HepG2 (cell line): ENCODE measurements at regions not wholly inside any gene's neighbourhood (a gene's known extent, or its start where the extent isn't known, plus 50 kb on each side); places are given as distances from the start of the nearest gene placed in this dataset.

ENCODE experiments used
- ATAC-seq: fragments of 200-7000 bp; cut with Tn5 transposase; 3 replicates; pipeline ENCODE4 v1.9.1; 2020; ENCODE audit warnings: mild to moderate bottlenecking, moderate library complexity
- BruUV-seq: library from RNA; stranded (reverse); fragments of 400-500 nt; replicated peaks from 2 replicates; lab custom pipeline; 2021; lab: Mats Ljungman, UMichigan
- CTCF ChIA-PET: fragments of 300-600 bp; formaldehyde crosslinking; extraction: SDS; loops from one replicate; lab custom pipeline; 2021; ENCODE audit warnings: low total read pairs, inconsistent platforms, low intra/inter-chr PET ratio; lab: Yijun Ruan, JAX
- POLR2A ChIA-PET: fragments of 350-600 bp; sonication (Branson Sonifier 250); formaldehyde crosslinking; loops from one replicate; lab custom pipeline; 2020; ENCODE audit warnings: antibody characterized with exemption, inconsistent platforms; lab: Yijun Ruan, JAX
- DNase-seq: peaks from one replicate; pipeline ENCODE4 v3.0.0-alpha.2; 2015; ENCODE audit warnings: low spot score
- FAIRE-seq: peaks from 3 replicates; lab custom pipeline; 2011; peaks lifted over from hg19 to GRCh38; lab: Jason Lieb, UNC
- H2AFZ ChIP-seq: one replicate; pipeline ENCODE4 v1.6.1; 2011; ENCODE audit warnings: low read length, inconsistent platforms
- H3K27ac ChIP-seq: fragments of 300-600 bp; 3 replicates; pipeline ENCODE4 v1.8.0; 2011; ENCODE audit warnings: mixed run types, mild to moderate bottlenecking, mixed read lengths, low read length, inconsistent platforms; ENCODE audit not compliant: insufficient read depth; ENCODE audit errors: extremely low read length
- H3K27me3 ChIP-seq, 2 experiments: fragments of 200-600 bp in 1 of 2; 2 replicates in 1 of 2; 3 replicates in 1 of 2; pipeline versions ENCODE4 v1.6.0 to v1.8.0; 2011; ENCODE audit warnings: low read length in 2 of 2, mild to moderate bottlenecking in 2 of 2, moderate library complexity in 2 of 2, inconsistent platforms in 1 of 2; ENCODE audit not compliant: insufficient read depth in 2 of 2, control insufficient read depth in 1 of 2
- H3K36me3 ChIP-seq, 2 experiments: fragments of 200-600 bp in 1 of 2; replicated peaks in 1 of 2; 2 replicates in 1 of 2; 3 replicates in 1 of 2; pipeline versions ENCODE4 v1.5.1 to v1.8.0; 2011; ENCODE audit warnings: low read length in 2 of 2, inconsistent platforms in 1 of 2; ENCODE audit not compliant: insufficient read depth in 2 of 2, control insufficient read depth in 1 of 2
- H3K4me1 ChIP-seq: 2 replicates; pipeline ENCODE4 v1.5.1; 2012; ENCODE audit warnings: low read length, inconsistent platforms; ENCODE audit not compliant: insufficient read depth
- H3K4me2 ChIP-seq: 2 replicates; pipeline ENCODE4 v1.6.0; 2011; ENCODE audit warnings: low read depth, low read length, inconsistent platforms
- H3K4me3 ChIP-seq, 3 experiments: fragments of 200-600 bp in 1 of 3; sonication (generic), shearing (Covaris generic) in 1 of 3; replicated peaks in 1 of 3; 2 replicates each; pipeline ENCODE4 v1.5.1; 2011 to 2016; ENCODE audit warnings: low read length in 3 of 3, inconsistent platforms in 2 of 3, low read depth in 2 of 3, mild to moderate bottlenecking in 2 of 3, control low read depth in 1 of 3, mixed read lengths in 1 of 3; ENCODE audit not compliant: insufficient read depth in 1 of 3
- H3K79me2 ChIP-seq: one replicate; pipeline ENCODE4 v1.6.1; 2011; ENCODE audit warnings: low read length, inconsistent platforms; ENCODE audit not compliant: insufficient read depth
- H3K9ac ChIP-seq: 2 replicates; pipeline ENCODE4 v1.6.0; 2011; ENCODE audit warnings: mild to moderate bottlenecking, low read depth, low read length, inconsistent platforms; ENCODE audit not compliant: insufficient read depth
- H3K9me3 ChIP-seq: 2 replicates; pipeline ENCODE4 v1.5.1; 2012; ENCODE audit warnings: mild to moderate bottlenecking, low read length
- H4K20me1 ChIP-seq: 2 replicates; pipeline ENCODE4 v1.6.0; 2011; ENCODE audit warnings: inconsistent platforms, mild to moderate bottlenecking, low read length, moderate library complexity; ENCODE audit not compliant: insufficient read depth
- ADNP ChIP-seq: sonication (generic); formaldehyde crosslinking; IDR thresholded peaks from 2 replicates; pipeline ENCODE4 v1.4.0; 2020; ENCODE audit warnings: missing genetic modification reagents
- CSRNP2 ChIP-seq: sonication (generic); formaldehyde crosslinking; conservative IDR thresholded peaks from 2 replicates; pipeline ENCODE4 v1.8.0; 2022; ENCODE audit warnings: low read depth, missing genetic modification reagents
- FOSL2 ChIP-seq: sonication (generic); formaldehyde crosslinking; IDR thresholded peaks from 2 replicates; pipeline ENCODE4 v1.4.0; 2020; ENCODE audit warnings: missing genetic modification reagents
- IKZF1 ChIP-seq: fragments of 450-650 bp; IDR thresholded peaks from 2 replicates; pipeline ENCODE4 v1.7.1; 2016
- IRF2 ChIP-seq: IDR thresholded peaks from 2 replicates; pipeline ENCODE4 v1.6.1; 2018; ENCODE audit warnings: missing genetic modification reagents, missing compliant biosample characterization
- KLF6 ChIP-seq: IDR thresholded peaks from 2 replicates; pipeline ENCODE4 v1.8.0; 2016; ENCODE audit warnings: missing biosample characterization, missing genetic modification reagents
- RELA ChIP-seq: sonication (generic); formaldehyde crosslinking; IDR thresholded peaks from 2 replicates; pipeline ENCODE4 v1.4.0; 2020; ENCODE audit warnings: missing genetic modification reagents
- RORA ChIP-seq: sonication (generic); formaldehyde crosslinking; IDR thresholded peaks from 2 replicates; pipeline ENCODE4 v1.5.0; 2020; ENCODE audit warnings: mild to moderate bottlenecking, missing genetic modification reagents, moderate library complexity
- TP53 ChIP-seq: sonication (generic); formaldehyde crosslinking; conservative IDR thresholded peaks from 2 replicates; pipeline ENCODE4 v1.4.0; 2020; ENCODE audit warnings: missing genetic modification reagents
- ZBTB43 ChIP-seq: sonication (generic); formaldehyde crosslinking; conservative IDR thresholded peaks from 2 replicates; pipeline ENCODE4 v1.4.0; 2020; ENCODE audit warnings: missing genetic modification reagents
- ZFP36 ChIP-seq: fragments of 150-350 bp; IDR thresholded peaks from 2 replicates; pipeline ENCODE4 v1.6.1; 2018; ENCODE audit warnings: borderline replicate concordance, low read length, low read depth; ENCODE audit not compliant: partially characterized antibody
- ZNF12 ChIP-seq: sonication (generic); formaldehyde crosslinking; IDR thresholded peaks from 2 replicates; pipeline ENCODE4 v1.5.0; 2020; ENCODE audit warnings: missing genetic modification reagents
- ZNF577 ChIP-seq: sonication (generic); formaldehyde crosslinking; IDR thresholded peaks from 2 replicates; pipeline ENCODE4 v1.4.0; 2020; ENCODE audit warnings: mild to moderate bottlenecking, low read depth, missing genetic modification reagents, borderline replicate concordance
- ZNF75D ChIP-seq: sonication (generic); formaldehyde crosslinking; IDR thresholded peaks from 2 replicates; pipeline ENCODE4 v1.8.1; 2023; ENCODE audit warnings: missing genetic modification reagents, mild to moderate bottlenecking, borderline replicate concordance
- WGBS: methylation state at CpG from one replicate; pipeline ENCODE4 v1.1.6; 2017; ENCODE audit warnings: low lambda C conversion rate; 5-methylcytosine and 5-hydroxymethylcytosine counted together
- in situ Hi-C: cut with HindIII; loops from 2 replicates; pipeline ENCODE4 v1.10.0; 2017; ENCODE audit warnings: low pct_unique_long_range_greater_than_20kb; ENCODE audit not compliant: extremely low pct_ligation_motif_present
- intact Hi-C: fragments of 100-400 bp; cut with micrococcal nuclease; formaldehyde crosslinking; loops from one replicate; pipeline ENCODE4 v1.10.0; 2022; ENCODE audit not compliant: unreplicated experiment

- CTCF ChIA-PET, result no interaction called here
- BruUV-seq, result no TSS peak
- no peak for FAIRE-seq
Measured at GRCh38 chr2:16139663-16140615, 199.6 kb downstream of the MYCN start.

GRCh38 chr2:16138811-16139662 lies 198.7 kb downstream of the MYCN start:
- CTCF ChIA-PET, result no interaction called here
- Histone ChIP-seq H3K9me3 (no peaks in the 10 kb centered on the region), H4K20me1 (no peaks in the 10 kb centered on the region), H3K4me2 (no peak overlapping the region), H3K27me3 (no peaks in the 10 kb centered on the region), H3K36me3 (no peaks in the 10 kb centered on the region), H3K79me2 (no peaks in the 10 kb centered on the region), H2AFZ (no peak overlapping the region), H3K4me1 (no peaks in the 10 kb centered on the region), H3K4me3 (no peak overlapping the region), H3K9ac (no peak overlapping the region), H3K27ac (no peak overlapping the region)
- no TSS peak for BruUV-seq
- no peak for DNase-seq
- no peak for TF ChIP-seq ZBTB43 (CRISPR knock-in tag)
- no peak for TF ChIP-seq ADNP (CRISPR knock-in tag)
- TF ChIP-seq RORA (CRISPR knock-in tag), result no peak
- no peak for TF ChIP-seq IRF2
- TF ChIP-seq KLF6, result no peak
- no peak for TF ChIP-seq CSRNP2 (CRISPR knock-in tag)
- no peak for TF ChIP-seq TP53 (CRISPR knock-in tag)
- no peak for TF ChIP-seq ZFP36
- TF ChIP-seq ZNF75D, result no peak
- FAIRE-seq, result no peak
- in situ Hi-C loops (no loop called here), intact Hi-C loops (no loop called here)
- POLR2A ChIA-PET, result no interaction called here
- no peak for ATAC-seq
- WGBS, result 25% methylated on average over 8 of the region's 8 CpGs

More at GRCh38 chr2:16139663-16140615, 199.6 kb downstream of the MYCN start:
- POLR2A ChIA-PET, result no interaction called here
- in situ Hi-C loops, result no loop called here
- Histone ChIP-seq H3K9ac (no peak overlapping the region), H3K4me3 (no peak overlapping the region)
- intact Hi-C loops, result no loop called here
- no peak for TF ChIP-seq ZNF577 (CRISPR knock-in tag)
- TF ChIP-seq FOSL2 (CRISPR knock-in tag), result no peak
- TF ChIP-seq RELA (CRISPR knock-in tag), result no peak
- TF ChIP-seq ZNF12 (CRISPR knock-in tag), result no peak
- TF ChIP-seq IKZF1, result no peak
- TF ChIP-seq, all 625 proteins: peak for 0
- H3K9me3 ChIP-seq, result no peaks in the 10 kb centered on the region
- H3K79me2 ChIP-seq, result no peaks in the 10 kb centered on the region
- no peaks in the 10 kb centered on the region for H3K36me3 ChIP-seq
- H3K27me3 ChIP-seq, result no peaks in the 10 kb centered on the region
- H3K27ac ChIP-seq, result no peak overlapping the region
- DNase-seq, result no peak
- WGBS, result 56% methylated on average over 9 of the region's 9 CpGs
- no peak overlapping the region for H2AFZ ChIP-seq
- no peaks in the 10 kb centered on the region for H3K4me1 ChIP-seq
- no peak overlapping the region for H3K4me2 ChIP-seq
- no peak for ATAC-seq
- no peaks in the 10 kb centered on the region for H4K20me1 ChIP-seq
